GM19438 (cell line): ENCODE measurements at regions not wholly inside any gene's neighbourhood (a gene's known extent, or its start where the extent isn't known, plus 50 kb on each side); places are given as distances from the start of the nearest gene placed in this dataset.
"Not testable (repeated sequence)": the region's sequence is repeated elsewhere in the genome, so short reads cannot be mapped to it uniquely, and the experiment has no call there.

Experiments
- ATAC-seq: cut with Tn5 transposase; IDR thresholded peaks from one replicate; pipeline ENCODE4 v1.9.1; 2021; ENCODE audit warnings: low read depth; ENCODE audit not compliant: unreplicated experiment

DNA sequence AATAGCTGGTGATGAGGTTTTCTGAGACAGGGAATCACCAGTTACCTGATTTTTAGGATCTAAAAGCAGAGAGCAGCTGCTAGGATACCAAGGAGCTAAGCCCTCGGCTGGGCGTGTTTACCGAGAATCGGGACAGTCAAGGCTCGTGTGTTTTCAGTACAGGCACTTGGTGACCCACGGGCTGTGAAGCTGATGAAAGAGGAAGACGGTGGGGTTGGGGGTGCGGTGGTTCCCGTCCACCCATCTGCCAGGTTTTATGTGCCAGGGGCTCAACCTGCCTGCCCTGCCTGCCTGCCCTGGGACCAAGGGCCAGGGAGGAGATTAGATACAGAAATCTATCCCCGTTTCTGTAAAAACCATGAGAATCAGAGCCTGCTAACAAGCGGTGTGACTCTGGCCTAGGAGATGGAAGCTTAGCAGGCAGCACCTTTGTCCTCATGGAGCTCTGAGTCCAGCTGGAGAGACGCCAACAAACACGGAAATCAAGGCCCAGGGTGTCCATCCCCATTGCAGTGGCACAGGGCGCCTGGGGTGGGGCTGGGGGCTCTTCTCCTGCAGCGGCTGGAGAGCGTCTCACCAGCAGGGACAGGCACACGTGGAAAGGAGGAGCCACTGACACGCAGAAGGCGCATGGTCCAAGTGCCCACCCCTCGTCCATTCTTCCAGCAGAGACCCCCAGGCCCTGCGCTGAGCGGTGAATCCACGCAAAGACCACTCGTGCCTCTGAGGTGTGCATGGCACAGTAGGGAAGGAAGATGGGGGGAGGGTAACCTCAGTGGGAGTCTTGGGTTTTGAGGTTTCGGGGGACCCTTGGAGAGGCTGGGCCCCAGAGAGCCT, 265.0 kb upstream of the TCERG1L start:
- ATAC-seq = no peak

DNA sequence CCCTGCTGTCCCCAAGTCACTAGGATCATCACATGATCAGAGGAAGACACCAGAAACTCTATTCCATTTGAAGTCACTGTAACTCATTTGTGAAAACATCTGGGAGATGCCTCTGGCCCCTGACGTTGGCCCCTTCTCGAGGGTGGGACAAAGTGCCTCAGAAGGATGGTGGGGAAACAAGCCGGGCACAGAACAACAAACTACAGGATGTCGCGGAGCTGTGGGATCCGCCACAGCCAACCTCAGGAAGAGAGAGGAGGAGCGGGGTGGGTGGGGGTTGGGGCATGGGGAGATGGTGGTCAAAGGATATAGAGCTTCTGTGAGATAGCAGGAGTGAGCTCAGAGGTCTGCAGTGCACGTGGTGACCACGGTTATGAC, 265.6 kb upstream of the TCERG1L start:
- ATAC-seq = no peak

DNA sequence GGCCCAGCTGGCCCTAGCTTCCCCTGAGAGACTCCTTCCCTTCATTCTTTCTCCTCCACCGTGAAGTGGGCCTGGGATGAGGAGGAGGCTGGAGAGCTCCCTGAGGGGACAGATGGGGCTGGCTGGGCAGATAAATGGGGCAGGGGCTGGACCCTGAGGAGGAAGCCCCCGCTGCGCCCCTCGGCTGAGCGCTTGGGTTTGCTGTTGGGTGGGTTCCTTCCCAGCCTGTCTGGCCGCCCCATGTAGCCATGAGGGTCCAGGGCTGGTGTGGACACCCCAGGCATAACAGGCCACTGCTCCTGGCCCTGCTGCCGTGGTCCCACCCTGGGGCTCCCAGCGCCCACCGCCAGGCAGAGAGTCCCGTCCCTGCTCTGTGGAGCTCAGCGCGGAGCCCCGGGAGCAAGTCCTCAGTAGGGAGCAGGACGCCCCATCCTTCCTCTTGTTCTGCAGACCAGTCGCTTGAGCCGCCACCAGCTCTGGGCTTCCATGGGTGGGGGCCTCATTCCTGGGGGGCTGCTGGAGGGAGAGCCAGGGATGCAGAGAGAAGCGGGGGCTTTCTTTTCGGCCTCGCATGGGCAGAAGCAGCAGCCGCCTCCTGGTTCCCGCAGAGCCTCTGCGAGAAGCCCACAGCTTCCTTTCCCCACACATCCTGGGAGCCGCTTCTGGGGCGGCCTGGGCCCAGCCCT, 266.4 kb upstream of the TCERG1L start:
- ATAC-seq = no peak

DNA sequence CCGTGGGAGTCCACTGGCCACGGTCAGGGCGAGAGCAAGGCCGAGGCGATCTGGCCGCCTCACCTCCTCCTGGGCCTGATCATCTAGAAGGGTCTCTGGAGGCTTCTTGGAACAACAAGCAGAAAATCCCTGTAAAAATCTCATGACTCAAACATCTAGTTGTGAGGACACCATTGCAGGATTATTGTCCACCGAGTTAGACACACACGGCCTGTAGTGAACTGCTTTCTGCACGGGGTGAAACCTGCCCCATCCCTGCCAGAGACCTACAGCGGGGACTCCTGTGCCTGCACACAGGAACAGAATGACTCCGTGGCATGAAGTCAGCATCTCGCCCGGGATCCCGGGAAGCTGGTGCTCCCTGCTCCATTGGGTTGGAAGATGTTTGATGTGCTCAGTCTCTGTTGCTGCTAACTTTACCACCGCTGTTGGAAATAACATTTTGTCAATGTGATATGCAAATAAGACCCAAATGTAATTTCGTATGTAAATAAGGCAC, 267.0 kb upstream of the TCERG1L start:
- no peak for ATAC-seq

DNA sequence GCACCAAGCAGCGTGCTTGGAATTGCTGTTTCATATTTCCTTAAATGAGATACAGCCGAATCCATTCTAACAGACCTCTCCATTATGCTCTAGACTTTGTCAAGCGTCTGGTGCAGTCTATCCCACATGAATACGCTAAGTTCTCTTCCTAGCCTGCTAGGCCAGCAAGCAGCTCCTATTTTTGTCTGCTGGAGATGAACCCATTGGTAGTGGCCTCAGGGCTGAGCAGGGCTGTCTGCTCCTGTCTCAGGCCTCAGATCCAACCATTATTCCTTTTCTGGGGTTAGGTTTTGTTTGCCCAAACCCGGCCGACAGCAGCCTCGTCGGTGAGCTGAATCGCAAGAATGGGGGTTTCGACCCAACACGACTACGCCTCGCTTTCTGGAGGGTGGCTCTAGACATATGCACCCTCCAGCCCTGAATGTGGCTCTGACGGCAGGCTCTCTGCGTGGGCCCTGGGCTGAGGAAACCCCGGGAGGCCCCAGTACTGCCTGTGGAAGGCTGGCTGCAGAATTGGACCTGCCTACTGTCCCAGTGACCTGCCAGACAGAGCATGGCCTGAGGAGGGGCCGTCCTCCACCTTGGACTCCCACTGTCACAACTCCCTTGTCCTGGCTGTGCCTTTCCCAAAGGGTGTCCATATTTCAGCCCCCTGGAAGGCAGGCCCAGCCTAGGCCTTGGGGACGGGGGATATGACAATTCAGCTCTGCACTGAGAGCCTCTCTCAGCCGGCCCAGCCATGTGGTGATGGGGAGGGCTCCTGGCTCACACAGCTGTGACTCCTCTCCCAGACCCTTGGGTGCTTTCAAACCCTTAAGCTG, 267.9 kb upstream of the TCERG1L start:
- no peak for ATAC-seq

DNA sequence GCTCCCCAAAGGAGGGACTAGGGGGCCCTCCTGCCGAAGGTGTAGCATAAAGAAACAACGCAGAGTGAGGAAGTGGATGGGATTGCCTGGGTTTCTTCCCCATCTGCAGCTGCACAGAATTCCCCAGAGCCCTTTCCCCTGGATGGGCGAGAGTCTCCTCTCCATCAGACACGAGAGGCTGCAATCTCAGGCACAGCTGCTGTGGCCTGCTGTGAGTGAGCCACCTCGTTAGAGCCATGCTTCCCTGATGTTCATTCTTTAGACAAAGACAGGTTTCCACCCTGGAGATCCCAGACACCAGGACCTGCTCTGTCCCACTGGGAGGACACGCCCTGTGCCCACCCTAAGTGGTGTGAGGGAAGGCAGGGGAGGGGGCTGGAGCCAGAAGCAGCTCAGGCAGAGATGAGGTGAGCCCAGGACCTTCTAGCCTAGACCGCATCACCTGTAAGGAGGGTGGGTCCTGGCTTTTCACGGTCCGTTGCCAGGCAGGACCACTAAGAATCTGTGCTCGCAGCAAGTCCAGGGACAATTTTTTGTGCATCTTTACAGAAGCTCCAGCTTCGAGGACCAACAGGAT, 268.6 kb upstream of the TCERG1L start:
- ATAC-seq = no peak

DNA sequence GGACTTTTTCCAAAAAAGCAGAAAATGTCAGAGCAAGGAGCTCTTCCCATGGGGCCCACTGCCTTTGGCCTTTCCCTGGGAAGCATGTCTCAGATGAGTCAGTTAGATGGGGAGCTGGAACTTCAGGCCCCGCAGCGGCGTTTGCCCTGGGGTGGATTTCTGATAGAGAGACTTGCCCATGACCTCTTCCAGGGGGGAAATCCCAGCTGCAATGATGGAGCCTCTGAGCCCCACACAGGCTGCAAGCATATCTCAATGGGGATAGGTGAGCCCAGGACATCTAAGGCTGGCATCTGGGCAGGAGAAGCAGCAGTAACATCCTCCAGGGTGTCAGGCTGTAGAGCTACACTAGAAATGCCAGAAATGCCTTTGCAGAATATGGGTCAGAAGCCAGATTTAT, 269.2 kb upstream of the TCERG1L start:
- ATAC-seq = no peak

DNA sequence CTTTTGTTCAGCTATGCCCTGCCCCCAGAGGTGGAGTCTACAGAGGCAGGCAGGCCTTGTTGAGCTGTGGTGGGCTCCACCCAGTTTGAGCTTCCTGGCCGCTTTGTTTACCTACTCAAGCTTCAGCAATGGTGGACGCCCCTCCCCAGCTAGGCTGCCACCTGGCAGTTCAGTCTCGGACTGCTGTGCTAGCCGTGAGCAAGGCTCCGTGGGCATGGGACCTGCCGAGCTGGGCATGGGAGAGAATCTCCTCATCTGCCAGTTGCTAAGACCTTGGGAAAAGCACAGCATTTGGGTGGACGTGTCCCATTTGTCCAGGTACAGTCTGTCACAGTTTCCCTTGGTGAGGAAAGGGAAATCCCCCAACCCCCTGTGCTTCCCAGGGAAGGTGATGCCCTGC, 270.0 kb upstream of the TCERG1L start:
- not testable (repeated sequence) for ATAC-seq

DNA sequence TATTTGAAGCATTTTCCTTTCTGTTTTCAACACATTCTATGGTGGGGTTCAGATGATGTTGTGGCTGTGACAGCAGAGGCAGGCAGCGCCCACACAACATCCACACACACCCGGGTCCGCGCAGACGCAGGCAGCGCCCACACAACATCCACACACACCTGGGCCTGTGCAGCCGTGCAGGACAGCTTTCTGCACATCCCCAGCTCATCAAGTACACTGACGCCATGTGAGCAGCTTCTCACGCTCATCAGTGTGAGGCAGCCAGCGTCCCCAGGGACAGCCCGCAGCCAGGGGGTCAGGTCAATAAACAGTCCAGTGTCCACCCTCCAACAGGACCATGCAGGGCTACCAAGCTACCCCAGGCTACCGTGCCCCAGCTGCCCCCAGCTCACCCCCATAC, 272.8 kb upstream of the TCERG1L start:
- no peak for ATAC-seq

DNA sequence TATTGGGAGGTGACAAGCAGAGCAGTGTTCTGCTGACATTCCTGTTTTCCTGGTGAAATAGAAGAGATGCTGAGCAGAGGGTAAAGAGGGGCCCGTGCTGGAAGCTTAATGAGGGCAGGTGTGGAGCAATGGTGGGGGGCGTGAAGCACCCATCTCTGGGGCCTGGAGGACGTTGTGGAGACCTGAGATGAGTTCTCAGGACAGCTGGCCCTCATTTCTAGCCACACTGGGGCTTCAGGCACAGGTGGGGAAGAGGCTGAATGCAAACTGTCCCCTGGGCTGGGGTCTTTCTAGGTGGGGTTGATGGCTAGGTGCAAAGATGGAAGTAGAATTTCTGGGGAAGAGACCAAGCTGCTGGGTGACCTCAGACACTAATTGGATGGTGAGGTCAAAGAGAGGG, 274.2 kb upstream of the TCERG1L start:
- no peak for ATAC-seq

DNA sequence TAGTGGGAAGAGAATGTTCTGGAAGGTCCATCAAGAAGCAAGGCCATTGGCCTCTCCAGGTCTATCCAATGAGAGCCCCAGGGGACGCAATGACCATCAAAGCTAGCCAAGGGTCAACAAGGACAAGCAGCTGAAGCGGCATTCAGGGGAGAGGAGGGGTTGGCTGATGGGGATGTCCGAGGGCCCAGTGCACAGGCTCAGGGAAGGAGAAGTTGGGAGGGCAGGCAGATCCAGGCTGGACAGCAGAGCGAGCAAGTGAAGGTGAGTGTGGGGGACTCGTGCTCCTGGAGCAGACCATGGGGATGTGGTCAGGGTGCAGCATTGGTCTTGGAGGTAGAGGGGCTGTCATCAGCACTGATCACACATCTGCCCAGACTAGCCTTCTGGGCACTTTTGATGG, 275.4 kb upstream of the TCERG1L start:
- ATAC-seq = no peak

DNA sequence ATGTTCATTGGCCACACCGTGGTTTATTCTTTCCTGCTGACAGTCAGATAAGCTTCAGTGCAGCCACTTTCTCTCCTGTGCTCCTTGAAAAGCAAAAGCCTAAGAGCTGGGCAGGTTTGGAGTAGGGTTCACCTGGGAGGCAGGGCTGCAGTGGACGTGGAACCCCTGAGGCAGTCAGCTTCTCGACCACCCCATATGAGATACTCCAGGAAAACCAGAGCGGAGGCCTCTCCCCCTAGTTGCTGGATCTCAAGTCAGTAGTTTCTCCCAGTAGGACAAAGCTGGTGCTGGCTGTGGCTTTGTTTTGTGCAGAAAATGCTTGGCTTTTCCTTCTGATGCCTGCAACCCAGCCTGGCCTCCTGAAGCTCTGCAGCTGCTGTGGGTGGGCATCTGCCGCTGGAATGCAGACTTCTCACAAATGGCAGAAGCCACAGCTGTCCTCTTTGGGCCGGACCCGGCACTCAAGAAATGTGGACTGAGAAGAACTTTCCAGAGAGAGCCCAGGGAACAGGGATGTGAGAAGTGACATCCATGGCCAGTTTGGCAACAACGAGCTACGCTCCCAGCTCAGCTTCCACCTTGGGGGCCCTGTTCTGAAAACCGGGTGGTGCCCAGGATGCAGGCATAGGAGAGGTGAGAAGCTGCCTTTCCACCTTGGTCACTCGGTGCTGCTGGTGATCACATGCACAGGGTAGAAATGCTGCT, 276.6 kb upstream of the TCERG1L start:
- ATAC-seq = no peak

DNA sequence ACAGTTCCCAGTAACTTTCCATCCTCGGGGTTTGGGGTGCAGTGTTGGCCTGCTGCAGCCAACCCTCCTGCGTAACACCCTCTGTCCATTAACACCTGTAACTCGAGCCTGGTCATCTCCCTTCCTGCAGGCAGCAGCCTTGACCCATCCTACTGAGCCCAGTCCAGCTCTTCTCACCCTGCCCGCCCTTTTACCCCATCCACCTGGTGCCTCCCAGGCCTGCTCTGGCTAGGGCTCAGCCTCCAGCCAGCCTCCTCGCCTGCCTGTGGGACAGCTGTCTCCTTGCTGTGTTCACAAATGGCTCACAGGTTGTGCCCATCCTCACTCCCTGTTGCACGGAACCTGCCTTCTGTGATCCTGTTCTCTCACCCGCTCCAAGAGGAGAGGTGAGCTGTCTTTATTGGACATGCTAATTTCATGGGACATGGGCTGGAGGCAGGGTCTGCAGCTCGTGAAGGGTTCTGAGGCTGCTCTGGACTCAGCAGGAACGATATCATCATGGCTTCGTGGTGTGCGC, 277.2 kb upstream of the TCERG1L start:
- no peak for ATAC-seq

DNA sequence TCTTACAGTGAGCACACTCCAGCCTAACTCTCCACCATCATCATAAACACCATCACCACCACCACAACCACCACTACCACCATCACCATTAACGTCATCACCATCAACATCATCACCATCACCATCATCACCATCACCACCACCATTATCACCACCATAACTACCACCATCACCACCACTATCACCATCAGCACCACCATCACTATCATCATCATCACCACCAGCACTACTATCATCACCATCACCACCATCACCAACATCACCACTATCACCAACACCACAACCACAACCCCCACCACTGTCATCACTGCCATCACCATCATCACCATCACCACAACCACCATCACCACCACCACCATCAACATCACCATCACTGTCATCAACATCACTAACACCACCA, 279.0 kb upstream of the TCERG1L start:
- ATAC-seq = no peak

DNA sequence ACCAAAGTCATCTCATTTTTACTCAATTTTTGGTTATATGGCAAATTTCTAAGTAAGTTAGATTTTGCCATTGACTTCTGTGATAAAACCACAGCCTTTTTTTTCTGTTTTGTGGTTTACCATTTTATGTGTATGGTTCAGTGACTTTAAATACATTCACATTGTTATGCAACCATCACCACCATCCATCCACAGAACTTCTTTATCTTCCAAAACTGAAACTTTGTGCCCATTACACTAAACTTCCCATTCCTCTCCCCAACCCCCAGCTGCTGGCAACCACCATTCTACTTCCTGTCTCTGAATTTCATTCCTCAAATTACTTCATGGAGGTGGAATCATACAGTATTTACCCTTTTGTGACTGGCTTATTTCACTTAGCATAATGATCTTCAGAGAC, 280.4 kb upstream of the TCERG1L start:
- no peak for ATAC-seq

DNA sequence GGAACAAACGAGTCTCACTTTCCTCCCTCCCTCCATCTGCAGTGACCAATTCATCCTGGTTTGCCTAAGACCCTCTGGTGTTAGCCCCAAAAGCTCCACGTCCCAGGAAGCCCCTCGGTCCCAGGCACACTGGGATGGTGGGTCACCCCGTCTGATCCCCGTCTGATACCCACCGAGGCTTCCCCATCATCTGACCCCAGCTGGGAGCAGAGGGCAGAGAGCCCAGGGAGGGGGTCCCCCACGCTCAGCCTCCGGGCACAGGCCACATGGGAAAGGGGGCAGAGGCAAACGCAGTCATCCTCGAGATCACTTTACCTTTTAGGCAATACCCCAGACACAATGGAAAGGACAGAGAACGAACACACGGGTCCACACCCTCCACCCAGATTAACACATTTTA, 291.6 kb upstream of the PPP2R2D start:
- ATAC-seq = no peak

DNA sequence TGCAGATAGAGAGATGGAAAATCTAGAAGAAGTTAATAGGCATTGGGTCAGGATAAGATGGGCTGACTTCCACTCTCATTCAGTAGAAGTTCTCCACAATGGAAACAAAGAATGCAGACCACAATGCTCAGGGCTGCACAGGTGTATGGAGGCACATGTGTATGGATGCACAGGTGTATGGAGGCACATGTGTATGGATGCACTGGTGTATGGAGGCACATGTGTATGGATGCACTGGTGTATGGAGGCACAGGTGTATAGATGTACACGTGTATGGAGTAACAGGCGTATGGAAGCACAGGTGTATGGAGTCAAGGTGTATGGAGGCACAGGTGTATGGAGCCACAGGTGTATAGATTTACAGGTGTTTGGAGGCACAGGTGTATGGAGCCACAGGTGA, 285.7 kb upstream of the PPP2R2D start:
- ATAC-seq = no peak

DNA sequence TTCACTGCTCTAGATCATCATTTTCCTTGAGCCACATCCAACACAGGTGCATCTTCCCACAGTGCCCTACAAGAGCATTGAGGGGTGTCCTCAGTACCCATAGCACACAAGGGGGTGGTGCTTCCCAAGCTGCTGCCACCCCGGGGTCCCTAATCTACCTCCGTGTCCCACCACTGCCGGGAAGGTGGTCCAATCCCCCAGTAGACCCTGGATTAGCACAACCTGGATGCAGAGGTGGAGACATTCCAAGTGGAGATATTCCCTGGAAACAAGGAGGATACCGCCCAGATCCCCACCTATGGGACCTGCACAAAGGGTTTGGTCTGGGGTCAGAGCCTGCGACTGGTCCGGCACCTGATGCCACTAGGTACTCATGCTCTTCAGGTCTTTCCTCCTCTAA, 284.8 kb upstream of the PPP2R2D start:
- no peak for ATAC-seq

DNA sequence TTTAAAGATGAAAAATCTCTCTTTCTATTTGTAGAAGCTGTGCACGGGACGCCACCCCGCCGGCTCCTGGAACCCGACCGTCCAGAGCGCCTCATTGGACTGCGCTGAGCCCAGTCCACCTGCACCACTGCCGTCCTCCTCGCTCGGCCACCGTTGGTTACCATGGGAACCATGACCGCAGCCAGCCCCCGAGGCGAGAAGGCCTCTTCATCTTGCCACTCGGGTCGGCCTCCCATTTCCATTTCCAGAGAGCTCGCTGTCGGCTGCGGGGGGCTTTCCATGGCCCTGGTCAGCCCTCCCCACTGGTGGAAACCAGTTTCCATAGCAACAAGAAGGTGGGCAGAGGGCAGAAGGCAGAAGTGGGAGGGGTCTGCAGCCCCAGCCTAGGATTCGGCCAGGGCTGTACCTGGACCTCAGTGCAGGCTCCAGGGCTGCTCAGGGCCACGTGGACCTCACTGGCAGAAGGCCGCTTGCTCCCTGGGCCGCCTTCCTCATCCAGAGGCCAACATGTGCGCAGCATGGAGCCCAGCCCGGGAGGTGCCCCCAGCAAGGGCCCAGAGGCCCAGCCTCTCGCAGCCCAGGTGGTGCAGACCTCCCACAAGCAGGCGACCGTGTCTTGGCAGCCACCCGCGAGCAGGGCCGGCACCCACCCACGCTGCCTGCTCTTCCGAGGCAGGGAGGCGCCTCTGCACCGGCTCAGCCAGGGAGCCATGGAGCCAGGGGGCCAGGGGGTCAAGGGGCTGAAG, 283.5 kb upstream of the PPP2R2D start:
- ATAC-seq = no peak
